ENCODE measurements at regions not wholly inside any gene's neighbourhood (a gene's known extent, or its start where the extent isn't known, plus 50 kb on each side); places are given as distances from the start of the nearest gene placed in this dataset.

- Histone ChIP-seq H3F3A (ENCODE audit: insufficient read depth, low read length, poor library complexity, severe bottlenecking) (no peaks in the 10 kb centered on the region), H4K20me1 (ENCODE audit: insufficient read depth) (no peaks in the 10 kb centered on the region), H3K9me2 (ENCODE audit: insufficient read depth, low read length) (no peaks in the 10 kb centered on the region), H2AFZ (ENCODE audit: low read depth, low read length) (no peak overlapping the region), H3K27ac (ENCODE audit: low read length) (no peak overlapping the region), H3K27me3 (ENCODE audit: insufficient read depth, low read depth, low read length) (no peaks in the 10 kb centered on the region), H3K79me2 (replicated peaks; ENCODE audit: insufficient read depth, low read length) (no peaks in the 10 kb centered on the region), H3K4me3 (ENCODE audit: low read length) (no peak overlapping the region), H3K9me3 (ENCODE audit: low read length) (no peaks in the 10 kb centered on the region), H3K36me3 (ENCODE audit: insufficient read depth, low read length) (no peaks in the 10 kb centered on the region), H3K4me2 (ENCODE audit: low read length) (no peak overlapping the region), H3K9ac (ENCODE audit: low read length) (no peak overlapping the region)
- TF ChIP-seq MXI1 (conservative IDR thresholded peaks at IDR 0.05; ENCODE audit: poor library complexity, severe bottlenecking) (no peak), REST (IDR thresholded peaks at IDR 0.05; ENCODE audit: borderline replicate concordance) (no peak), EZH2 (IDR thresholded peaks at IDR 0.05; ENCODE audit: borderline replicate concordance, insufficient read depth, low read length, poor library complexity, severe bottlenecking) (no peak), SMC3 (conservative IDR thresholded peaks at IDR 0.05; ENCODE audit: poor library complexity) (no peak), TAF1 (IDR thresholded peaks at IDR 0.05; ENCODE audit: low read depth) (no peak), EP300 (conservative IDR thresholded peaks at IDR 0.05; ENCODE audit: poor library complexity, severe bottlenecking) (no peak), POLR2AphosphoS5 (IDR thresholded peaks at IDR 0.05) (no peak), RAD21 (conservative IDR thresholded peaks at IDR 0.05) (no peak)
- TF ChIP-seq, protein P1, sequence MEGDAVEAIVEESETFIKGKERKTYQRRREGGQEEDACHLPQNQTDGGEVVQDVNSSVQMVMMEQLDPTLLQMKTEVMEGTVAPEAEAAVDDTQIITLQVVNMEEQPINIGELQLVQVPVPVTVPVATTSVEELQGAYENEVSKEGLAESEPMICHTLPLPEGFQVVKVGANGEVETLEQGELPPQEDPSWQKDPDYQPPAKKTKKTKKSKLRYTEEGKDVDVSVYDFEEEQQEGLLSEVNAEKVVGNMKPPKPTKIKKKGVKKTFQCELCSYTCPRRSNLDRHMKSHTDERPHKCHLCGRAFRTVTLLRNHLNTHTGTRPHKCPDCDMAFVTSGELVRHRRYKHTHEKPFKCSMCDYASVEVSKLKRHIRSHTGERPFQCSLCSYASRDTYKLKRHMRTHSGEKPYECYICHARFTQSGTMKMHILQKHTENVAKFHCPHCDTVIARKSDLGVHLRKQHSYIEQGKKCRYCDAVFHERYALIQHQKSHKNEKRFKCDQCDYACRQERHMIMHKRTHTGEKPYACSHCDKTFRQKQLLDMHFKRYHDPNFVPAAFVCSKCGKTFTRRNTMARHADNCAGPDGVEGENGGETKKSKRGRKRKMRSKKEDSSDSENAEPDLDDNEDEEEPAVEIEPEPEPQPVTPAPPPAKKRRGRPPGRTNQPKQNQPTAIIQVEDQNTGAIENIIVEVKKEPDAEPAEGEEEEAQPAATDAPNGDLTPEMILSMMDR (IDR thresholded peaks at IDR 0.05; ENCODE audit: poor library complexity, severe bottlenecking): no peak
These were observed 185.9 kb downstream of the MBL2 start for GRCh38 chr10:52586710-52587109.

- Histone ChIP-seq H3K4me2 (ENCODE audit: low read length) (no peak overlapping the region), H3K27ac (ENCODE audit: low read length) (no peak overlapping the region), H3K4me3 (ENCODE audit: low read length) (no peak overlapping the region), H2AFZ (ENCODE audit: low read depth, low read length) (no peak overlapping the region), H3K27me3 (ENCODE audit: insufficient read depth, low read depth, low read length) (no peaks in the 10 kb centered on the region), H4K20me1 (ENCODE audit: insufficient read depth) (no peaks in the 10 kb centered on the region), H3K79me2 (replicated peaks; ENCODE audit: insufficient read depth, low read length) (no peaks in the 10 kb centered on the region), H3K9ac (ENCODE audit: low read length) (no peak overlapping the region), H3K36me3 (ENCODE audit: insufficient read depth, low read length) (no peaks in the 10 kb centered on the region), H3K9me3 (ENCODE audit: low read length) (no peaks in the 10 kb centered on the region), H3K9me2 (ENCODE audit: insufficient read depth, low read length) (no peaks in the 10 kb centered on the region), H3F3A (ENCODE audit: insufficient read depth, low read length, poor library complexity, severe bottlenecking) (no peaks in the 10 kb centered on the region)
- TF ChIP-seq TAF1 (IDR thresholded peaks at IDR 0.05; ENCODE audit: low read depth): no peak
- no peak for TF ChIP-seq EP300 (conservative IDR thresholded peaks at IDR 0.05; ENCODE audit: poor library complexity, severe bottlenecking)
- no peak for TF ChIP-seq RAD21 (conservative IDR thresholded peaks at IDR 0.05)
- TF ChIP-seq MXI1 (conservative IDR thresholded peaks at IDR 0.05; ENCODE audit: poor library complexity, severe bottlenecking): no peak
- no peak for TF ChIP-seq EZH2 (IDR thresholded peaks at IDR 0.05; ENCODE audit: borderline replicate concordance, insufficient read depth, low read length, poor library complexity, severe bottlenecking)
- no peak for TF ChIP-seq SMC3 (conservative IDR thresholded peaks at IDR 0.05; ENCODE audit: poor library complexity)
- no peak for TF ChIP-seq REST (IDR thresholded peaks at IDR 0.05; ENCODE audit: borderline replicate concordance)
- no peak for TF ChIP-seq POLR2AphosphoS5 (IDR thresholded peaks at IDR 0.05)
- TF ChIP-seq, protein P1 (IDR thresholded peaks at IDR 0.05; ENCODE audit: poor library complexity, severe bottlenecking): no peak
These were observed 175.3 kb downstream of the MBL2 start for GRCh38 chr10:52597189-52597863.

Data from neural cell (in vitro differentiated cells).